PC-3 (cell line): ENCODE measurements at regions not wholly inside any gene's neighbourhood (a gene's known extent, or its start where the extent isn't known, plus 50 kb on each side); places are given as distances from the start of the nearest gene placed in this dataset.

ENCODE experiments used
- ATAC-seq: fragments of 200-7000 bp; cut with Tn5 transposase; 2 replicates; pipeline ENCODE4 v1.9.1; 2020; ENCODE audit warnings: mild to moderate bottlenecking, moderate library complexity
- BruUV-seq: library from RNA; stranded (reverse); fragments of 400-500 nt; replicated peaks from 2 replicates; lab custom pipeline; 2021; lab: Mats Ljungman, UMichigan
- CTCF ChIA-PET: fragments of 300-600 bp; sonication (Branson Sonifier 250); formaldehyde crosslinking; loops from one replicate; lab custom pipeline; 2022; ENCODE audit warnings: antibody characterized with exemption; lab: Charles Lee
- POLR2A ChIA-PET: fragments of 300-600 bp; sonication (Branson Sonifier 250); formaldehyde crosslinking; loops from one replicate; lab custom pipeline; 2022; ENCODE audit warnings: antibody characterized with exemption; ENCODE audit not compliant: unreplicated experiment; lab: Charles Lee
- DNase-seq: peaks from one replicate; pipeline ENCODE4 v3.0.0-alpha.2; 2015
- H2AFZ ChIP-seq: fragments of 300-600 bp; sonication (generic); 2 replicates; pipeline ENCODE4 v1.6.0; 2016; ENCODE audit warnings: antibody characterized with exemption, low read length
- H3F3A ChIP-seq: fragments of 300-600 bp; sonication (generic); one replicate; pipeline ENCODE4 v1.6.0; 2017; ENCODE audit warnings: antibody characterized with exemption, low read length, control low read depth, mild to moderate bottlenecking; ENCODE audit not compliant: unreplicated experiment
- H3K27ac ChIP-seq: fragments of 300-600 bp; sonication (generic); 2 replicates; pipeline ENCODE4 v1.5.1; 2016; ENCODE audit warnings: mild to moderate bottlenecking, low read length
- H3K27me3 ChIP-seq: fragments of 300-600 bp; sonication (generic); 2 replicates; pipeline ENCODE4 v1.6.1; 2016; ENCODE audit warnings: low read length, mixed read lengths
- H3K36me3 ChIP-seq: fragments of 300-600 bp; sonication (generic); 2 replicates; pipeline ENCODE4 v1.6.1; 2016; ENCODE audit warnings: low read depth, mixed run types, low read length, mixed read lengths
- H3K4me1 ChIP-seq: fragments of 300-600 bp; sonication (generic); 2 replicates; pipeline ENCODE4 v1.5.1; 2016; ENCODE audit warnings: low read length; ENCODE audit not compliant: insufficient read depth
- H3K4me2 ChIP-seq: fragments of 300-600 bp; sonication (generic); 2 replicates; pipeline ENCODE4 v1.6.0; 2016; ENCODE audit warnings: low read length
- H3K4me3 ChIP-seq: fragments of 300-600 bp; sonication (generic); 2 replicates; pipeline ENCODE4 v1.5.1; 2016; ENCODE audit warnings: mild to moderate bottlenecking, low read length, mixed read lengths
- H3K79me2 ChIP-seq: fragments of 300-600 bp; sonication (generic); 2 replicates; pipeline ENCODE4 v1.6.1; 2017; ENCODE audit warnings: low read length, mixed read lengths
- H3K9ac ChIP-seq: fragments of 300-600 bp; sonication (generic); 2 replicates; pipeline ENCODE4 v1.6.0; 2016; ENCODE audit warnings: mild to moderate bottlenecking, low read length
- H3K9me2 ChIP-seq: fragments of 300-600 bp; sonication (generic); replicated peaks from 2 replicates; pipeline ENCODE4 v1.6.1; 2016; ENCODE audit warnings: mixed run types, low read length, mixed read lengths
- H3K9me3 ChIP-seq: fragments of 300-600 bp; sonication (generic); 2 replicates; pipeline ENCODE4 v1.6.1; 2016; ENCODE audit warnings: low read length, mixed read lengths
- H4K20me1 ChIP-seq: fragments of 300-600 bp; sonication (generic); 2 replicates; pipeline ENCODE4 v1.6.1; 2016; ENCODE audit warnings: low read length, mixed read lengths
- CTCF ChIP-seq: fragments of 300-600 bp; sonication (generic); conservative IDR thresholded peaks from 2 replicates; pipeline ENCODE4 v1.5.1; 2017; ENCODE audit warnings: antibody characterized with exemption, low read depth, mild to moderate bottlenecking, low read length
- EZH2 ChIP-seq: fragments of 300-600 bp; sonication (generic); IDR thresholded peaks from one replicate; pipeline ENCODE4 v1.6.1; 2017; ENCODE audit warnings: antibody characterized with exemption, mild to moderate bottlenecking, low read length; ENCODE audit not compliant: unreplicated experiment
- EZH2phosphoT487 ChIP-seq: fragments of 300-600 bp; sonication (generic); IDR thresholded peaks from 2 replicates; pipeline ENCODE4 v1.6.1; 2018; ENCODE audit warnings: mild to moderate bottlenecking, antibody characterized with exemption, low read length, borderline replicate concordance
- intact Hi-C: fragments of 100-400 bp; cut with micrococcal nuclease; formaldehyde crosslinking; loops from 2 replicates; pipeline ENCODE4 v1.9.0; 2023

GRCh38 chr5:123864578-123864977 is 352.6 kb downstream of the CSNK1G3 start:
- Histone ChIP-seq H3K4me3 (no peak overlapping the region), H3K36me3 (no peaks in the 10 kb centered on the region), H3K9ac (no peak overlapping the region), H3K27me3 (no peaks in the 10 kb centered on the region), H2AFZ (no peak overlapping the region), H3K9me3 (no peaks in the 10 kb centered on the region), H3K27ac (no peak overlapping the region), H4K20me1 (no peaks in the 10 kb centered on the region), H3K4me2 (no peak overlapping the region), H3F3A (no peaks in the 10 kb centered on the region), H3K9me2 (no peaks in the 10 kb centered on the region), H3K79me2 (no peaks in the 10 kb centered on the region), H3K4me1 (no peaks in the 10 kb centered on the region)
- DNase-seq (no peak), ATAC-seq (no peak)
- no TSS peak for BruUV-seq
- intact Hi-C loops, result no loop called here
- TF ChIP-seq CTCF (no peak), EZH2phosphoT487 (no peak), EZH2 (no peak)
- CTCF ChIA-PET, result no interaction called here
- POLR2A ChIA-PET, result no interaction called here

GRCh38 chr5:123858938-123859337 is 347.0 kb downstream of the CSNK1G3 start:
- ChIA-PET CTCF (no interaction called here), POLR2A (no interaction called here)
- Histone ChIP-seq H3K36me3 (no peaks in the 10 kb centered on the region), H4K20me1 (no peaks in the 10 kb centered on the region), H3F3A (no peaks in the 10 kb centered on the region), H3K4me3 (no peak overlapping the region), H3K79me2 (no peaks in the 10 kb centered on the region), H3K27ac (no peak overlapping the region), H3K4me2 (no peak overlapping the region), H3K9ac (no peak overlapping the region), H3K9me2 (no peaks in the 10 kb centered on the region), H3K27me3 (no peaks in the 10 kb centered on the region), H3K4me1 (no peaks in the 10 kb centered on the region), H3K9me3 (no peaks in the 10 kb centered on the region), H2AFZ (no peak overlapping the region)
- TF ChIP-seq CTCF, result no peak
- no peak for TF ChIP-seq EZH2
- no peak for TF ChIP-seq EZH2phosphoT487
- DNase-seq (no peak), ATAC-seq (no peak)
- intact Hi-C loops, result no loop called here
- BruUV-seq, result no TSS peak

GRCh38 chr5:123856766-123857165 is 344.8 kb downstream of the CSNK1G3 start:
- no peak for ATAC-seq
- H3K4me2 ChIP-seq, result no peak overlapping the region
- no peaks in the 10 kb centered on the region for H3K79me2 ChIP-seq
- POLR2A ChIA-PET, result no interaction called here
- H3F3A ChIP-seq, result no peaks in the 10 kb centered on the region
- intact Hi-C loops, result no loop called here
- H3K27ac ChIP-seq, result no peak overlapping the region
- TF ChIP-seq EZH2 (no peak), EZH2phosphoT487 (no peak), CTCF (no peak)
- no peaks in the 10 kb centered on the region for H3K4me1 ChIP-seq
- no peak overlapping the region for H3K4me3 ChIP-seq
- H3K9ac ChIP-seq, result no peak overlapping the region
- no peaks in the 10 kb centered on the region for H3K9me2 ChIP-seq
- no peaks in the 10 kb centered on the region for H3K9me3 ChIP-seq
- H4K20me1 ChIP-seq, result no peaks in the 10 kb centered on the region
- CTCF ChIA-PET, result no interaction called here
- H2AFZ ChIP-seq, result no peak overlapping the region
- DNase-seq, result no peak
- H3K27me3 ChIP-seq, result no peaks in the 10 kb centered on the region
- BruUV-seq, result no TSS peak
- no peaks in the 10 kb centered on the region for H3K36me3 ChIP-seq
